ENCODE measurements at regions not wholly inside any gene's neighbourhood (a gene's known extent, or its start where the extent isn't known, plus 50 kb on each side); places are given as distances from the start of the nearest gene placed in this dataset.

GRCh38 chr7:34342387-34342786 lies 315.6 kb upstream of the NPSR1 start:
- Histone ChIP-seq H2AFZ (ENCODE audit: low read length) (no peak overlapping the region), H3K56ac (ENCODE audit: insufficient read length, low read depth, low read length) (no peak overlapping the region), H3K79me1 (ENCODE audit: insufficient read depth, low read depth, low read length, poor library complexity, severe bottlenecking) (no peaks in the 10 kb centered on the region), H3K27ac (ENCODE audit: insufficient read length, low read depth, low read length) (no peak overlapping the region), H2BK5ac (ENCODE audit: insufficient read length, low read length) (no peak overlapping the region), H3K4me2 (ENCODE audit: insufficient read depth, insufficient read length, low read length) (no peak overlapping the region), H2BK120ac (ENCODE audit: low read depth, low read length, poor library complexity, severe bottlenecking) (no peak overlapping the region), H2AK5ac (ENCODE audit: insufficient read length, low read length) (no peak overlapping the region), H3K4ac (ENCODE audit: low read depth, low read length) (no peak overlapping the region), H3K14ac (ENCODE audit: insufficient read depth, low read length) (no peak overlapping the region), H3K9ac (ENCODE audit: extremely low read depth, insufficient read length, low read length) (no peak overlapping the region), H3K79me2 (ENCODE audit: insufficient read depth, low read length) (no peaks in the 10 kb centered on the region), H3K23me2 (ENCODE audit: insufficient read length, low read depth, low read length, poor library complexity, severe bottlenecking) (no peaks in the 10 kb centered on the region), H3K27me3 (ENCODE audit: insufficient read depth, low read length) (no peaks in the 10 kb centered on the region), H2BK12ac (ENCODE audit: insufficient read length, low read depth, low read length) (no peak overlapping the region), H3K18ac (ENCODE audit: insufficient read length, low read depth, low read length) (no peak overlapping the region), H2BK15ac (ENCODE audit: low read depth, low read length) (no peak overlapping the region), H3K4me1 (ENCODE audit: insufficient read depth, low read length) (no peaks in the 10 kb centered on the region), H3T11ph (ENCODE audit: low read length) (no peak overlapping the region), H3K23ac (ENCODE audit: insufficient read length, low read depth, low read length) (no peak overlapping the region), H2BK20ac (ENCODE audit: low read depth, low read length, poor library complexity, severe bottlenecking) (no peak overlapping the region), H4K8ac (replicated peaks; ENCODE audit: insufficient read length, low read depth, low read length) (no peak overlapping the region), H4K91ac (ENCODE audit: insufficient read length, low read depth, low read length) (no peak overlapping the region), H3K9me3 (ENCODE audit: control insufficient read depth, low read depth, low read length) (no peaks in the 10 kb centered on the region), H4K20me1 (ENCODE audit: control insufficient read depth, insufficient read depth, insufficient read length) (no peaks in the 10 kb centered on the region), H4K5ac (ENCODE audit: insufficient read length, low read depth, low read length) (no peak overlapping the region)
- no CpG with 5 or more reads among the region's 1 CpG for WGBS (ENCODE audit: extremely low coverage, insufficient read length, low lambda C conversion rate)
- Mint-ChIP-seq H3K27ac (no peak overlapping the region), H3K9me3 (peaks cover 0 to 2% of the 10 kb centered on the region in 2 experiments; a peak in 1 of 5 replicates), H3K36me3 (ENCODE audit: insufficient read depth in 1 of 3, low read depth in 3 of 3) (no peaks in the 10 kb centered on the region), H3K27me3 (ENCODE audit: low read depth) (no peaks in the 10 kb centered on the region; the same call in 1 of the 2 replicates), H3K4me3 (no peak overlapping the region), H3K4me1 (peaks cover 12% of the 10 kb centered on the region in 2 experiments)
- TF ChIP-seq CTCF (conservative IDR thresholded peaks at IDR 0.05): no peak
- no peak for DNase-seq

All from H9 (cell line).